22Rv1 (cell line): ENCODE measurements at regions not wholly inside any gene's neighbourhood (a gene's known extent, or its start where the extent isn't known, plus 50 kb on each side); places are given as distances from the start of the nearest gene placed in this dataset.

ENCODE experiments used
- ZFX ChIP-seq: fragments of 450-650 bp; IDR thresholded peaks from 2 replicates; pipeline ENCODE4 v1.6.1; 2017; ENCODE audit warnings: antibody characterized with exemption, borderline replicate concordance
- TF ChIP-seq, protein P1 (sequence below): fragments of 450-650 bp; IDR thresholded peaks from 2 replicates; pipeline ENCODE4 v1.5.1; 2017; ENCODE audit warnings: mild to moderate bottlenecking

DNA sequence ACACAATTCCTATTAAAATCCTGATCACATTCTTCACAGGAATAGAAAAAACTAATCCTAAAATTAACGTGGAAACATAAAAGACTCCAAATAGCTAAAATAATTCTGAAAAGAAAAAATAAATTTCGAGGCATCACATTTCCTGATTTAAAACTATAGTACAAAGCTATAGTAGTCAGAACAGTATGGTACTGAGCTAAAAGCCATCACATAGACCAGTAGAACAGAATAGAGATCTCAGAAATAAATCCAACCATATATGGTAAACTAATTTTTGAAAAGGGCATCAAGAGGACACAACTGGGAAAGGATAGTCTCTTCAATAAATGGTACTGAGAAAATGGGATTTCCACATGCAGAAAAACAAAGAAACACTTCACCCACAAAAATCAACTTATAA, 125.2 kb upstream of the DAAM1 start:
- TF ChIP-seq, protein P1, sequence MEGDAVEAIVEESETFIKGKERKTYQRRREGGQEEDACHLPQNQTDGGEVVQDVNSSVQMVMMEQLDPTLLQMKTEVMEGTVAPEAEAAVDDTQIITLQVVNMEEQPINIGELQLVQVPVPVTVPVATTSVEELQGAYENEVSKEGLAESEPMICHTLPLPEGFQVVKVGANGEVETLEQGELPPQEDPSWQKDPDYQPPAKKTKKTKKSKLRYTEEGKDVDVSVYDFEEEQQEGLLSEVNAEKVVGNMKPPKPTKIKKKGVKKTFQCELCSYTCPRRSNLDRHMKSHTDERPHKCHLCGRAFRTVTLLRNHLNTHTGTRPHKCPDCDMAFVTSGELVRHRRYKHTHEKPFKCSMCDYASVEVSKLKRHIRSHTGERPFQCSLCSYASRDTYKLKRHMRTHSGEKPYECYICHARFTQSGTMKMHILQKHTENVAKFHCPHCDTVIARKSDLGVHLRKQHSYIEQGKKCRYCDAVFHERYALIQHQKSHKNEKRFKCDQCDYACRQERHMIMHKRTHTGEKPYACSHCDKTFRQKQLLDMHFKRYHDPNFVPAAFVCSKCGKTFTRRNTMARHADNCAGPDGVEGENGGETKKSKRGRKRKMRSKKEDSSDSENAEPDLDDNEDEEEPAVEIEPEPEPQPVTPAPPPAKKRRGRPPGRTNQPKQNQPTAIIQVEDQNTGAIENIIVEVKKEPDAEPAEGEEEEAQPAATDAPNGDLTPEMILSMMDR, result no peak
- TF ChIP-seq ZFX, result no peak
